HEK293 (cell line): ENCODE measurements at regions not wholly inside any gene's neighbourhood (a gene's known extent, or its start where the extent isn't known, plus 50 kb on each side); places are given as distances from the start of the nearest gene placed in this dataset.

ENCODE experiments used
- CTCF ChIA-PET: fragments of 350-600 bp; formaldehyde crosslinking; extraction: SDS; loops from one replicate; lab custom pipeline; 2021; ENCODE audit warnings: antibody characterized with exemption; lab: Yijun Ruan, JAX
- POLR2A ChIA-PET: fragments of 300-600 bp; formaldehyde crosslinking; extraction: SDS; loops from one replicate; lab custom pipeline; 2020; ENCODE audit warnings: antibody characterized with exemption, inconsistent platforms; lab: Yijun Ruan, JAX
- H3K27ac ChIP-seq: fragments of 200-500 bp; sonication (Bioruptor generic); 2 replicates; pipeline ENCODE4 v1.5.1; 2014; ENCODE audit warnings: low read depth, low read length, control low read depth, inconsistent platforms; ENCODE audit errors: extremely low read depth
- H3K36me3 ChIP-seq, 2 experiments: fragments of 200-500 bp in 1 of 2; sonication (Bioruptor generic) in 1 of 2; 1 replicate in 1 of 2; 2 replicates in 1 of 2; pipeline ENCODE4 v1.5.1; 2014 to 2017; ENCODE audit warnings: inconsistent platforms in 2 of 2, low read length in 2 of 2; ENCODE audit not compliant: control insufficient read depth in 2 of 2, insufficient read depth in 1 of 2
- H3K4me1 ChIP-seq: fragments of 200-500 bp; sonication (Bioruptor generic); 2 replicates; pipeline ENCODE4 v1.5.1; 2014; ENCODE audit warnings: mild to moderate bottlenecking, low read length, inconsistent platforms; ENCODE audit not compliant: control insufficient read depth, insufficient read depth
- H3K4me3 ChIP-seq: 2 replicates; pipeline ENCODE4 v1.5.1; 2011; ENCODE audit warnings: low read depth, mild to moderate bottlenecking, control low read depth, low read length, moderate library complexity
- H3K9me3 ChIP-seq: fragments of 200-500 bp; sonication (Bioruptor generic); 2 replicates; pipeline ENCODE4 v1.5.1; 2014; ENCODE audit warnings: low read depth, low read length, inconsistent platforms; ENCODE audit not compliant: control insufficient read depth, insufficient read depth
- BCL11B ChIP-seq: fragments of 450-650 bp; formaldehyde crosslinking; IDR thresholded peaks from 2 replicates; pipeline ENCODE4 v1.5.1; 2016; ENCODE audit warnings: low read depth, missing biosample characterization, missing genetic modification characterization
- EGR2 ChIP-seq: fragments of 450-650 bp; formaldehyde crosslinking; IDR thresholded peaks from 2 replicates; pipeline ENCODE4 v1.5.1; 2016; ENCODE audit warnings: low read depth, missing biosample characterization, missing genetic modification characterization
- GLIS1 ChIP-seq: fragments of 450-650 bp; formaldehyde crosslinking; IDR thresholded peaks from 2 replicates; pipeline ENCODE4 v1.5.1; 2016; ENCODE audit warnings: missing biosample characterization, missing genetic modification characterization
- KLF1 ChIP-seq: fragments of 450-650 bp; formaldehyde crosslinking; IDR thresholded peaks from 2 replicates; pipeline ENCODE4 v1.5.1; 2016; ENCODE audit warnings: missing biosample characterization, missing genetic modification characterization
- REPIN1 ChIP-seq: fragments of 450-650 bp; formaldehyde crosslinking; IDR thresholded peaks from 2 replicates; pipeline ENCODE4 v1.5.1; 2017; ENCODE audit warnings: missing biosample characterization, missing genetic modification characterization, low read depth
- TCF7L2 ChIP-seq: IDR thresholded peaks from 2 replicates; pipeline ENCODE4 v1.6.1; 2011; ENCODE audit warnings: low read depth, mild to moderate bottlenecking, inconsistent platforms, low read length, moderate library complexity, borderline replicate concordance
- ZNF146 ChIP-seq: fragments of 450-650 bp; formaldehyde crosslinking; IDR thresholded peaks from 2 replicates; pipeline ENCODE4 v1.5.1; 2016; ENCODE audit warnings: missing biosample characterization, missing genetic modification characterization
- ZNF184 ChIP-seq: fragments of 450-650 bp; IDR thresholded peaks from 2 replicates; pipeline ENCODE4 v1.5.1; 2018; ENCODE audit warnings: missing biosample characterization, mild to moderate bottlenecking, missing genetic modification characterization
- ZNF423 ChIP-seq: fragments of 450-650 bp; formaldehyde crosslinking; IDR thresholded peaks from 2 replicates; pipeline ENCODE4 v1.5.1; 2016; ENCODE audit warnings: missing biosample characterization, missing genetic modification characterization
- ZNF473 ChIP-seq: fragments of 450-650 bp; formaldehyde crosslinking; IDR thresholded peaks from 2 replicates; pipeline ENCODE4 v1.5.1; 2017; ENCODE audit warnings: missing biosample characterization, missing genetic modification characterization
- ZNF544 ChIP-seq: fragments of 450-650 bp; formaldehyde crosslinking; IDR thresholded peaks from 2 replicates; pipeline ENCODE4 v1.5.0; 2017; ENCODE audit warnings: missing biosample characterization, missing genetic modification characterization
- ZNF558 ChIP-seq: fragments of 450-650 bp; formaldehyde crosslinking; IDR thresholded peaks from 2 replicates; pipeline ENCODE4 v1.5.1; 2016; ENCODE audit warnings: missing biosample characterization, missing genetic modification characterization
- ZNF560 ChIP-seq: fragments of 450-650 bp; formaldehyde crosslinking; IDR thresholded peaks from 2 replicates; pipeline ENCODE4 v1.5.1; 2017; ENCODE audit warnings: missing biosample characterization, missing genetic modification characterization, borderline replicate concordance
- ZNF561 ChIP-seq: fragments of 450-650 bp; IDR thresholded peaks from 2 replicates; pipeline ENCODE4 v1.5.1; 2018; ENCODE audit warnings: missing biosample characterization, missing genetic modification characterization, borderline replicate concordance
- ZNF621 ChIP-seq: fragments of 450-650 bp; formaldehyde crosslinking; IDR thresholded peaks from 2 replicates; pipeline ENCODE4 v1.5.1; 2017; ENCODE audit warnings: missing biosample characterization, missing genetic modification characterization
- ZNF623 ChIP-seq: fragments of 450-650 bp; formaldehyde crosslinking; IDR thresholded peaks from 2 replicates; pipeline ENCODE4 v1.5.1; 2016; ENCODE audit warnings: missing biosample characterization, missing genetic modification characterization
- ZNF677 ChIP-seq: fragments of 450-650 bp; IDR thresholded peaks from 2 replicates; pipeline ENCODE4 v1.5.0; 2018; ENCODE audit warnings: missing biosample characterization, mild to moderate bottlenecking, missing genetic modification characterization, moderate library complexity
- ZNF785 ChIP-seq: fragments of 450-650 bp; formaldehyde crosslinking; IDR thresholded peaks from 2 replicates; pipeline ENCODE4 v1.5.1; 2016; ENCODE audit warnings: missing biosample characterization, missing genetic modification characterization
- ZNF843 ChIP-seq: fragments of 450-650 bp; formaldehyde crosslinking; IDR thresholded peaks from 2 replicates; pipeline ENCODE4 v1.5.1; 2016; ENCODE audit warnings: missing biosample characterization, missing genetic modification characterization
- TF ChIP-seq, protein P1 (sequence below): fragments of 450-650 bp; formaldehyde crosslinking; IDR thresholded peaks from 2 replicates; pipeline ENCODE4 v1.5.1; 2016; ENCODE audit warnings: missing biosample characterization, missing genetic modification characterization
- TF ChIP-seq, protein P2 (sequence below): fragments of 450-650 bp; formaldehyde crosslinking; IDR thresholded peaks from 2 replicates; pipeline ENCODE4 v1.5.1; 2016; ENCODE audit warnings: missing biosample characterization, missing genetic modification characterization
- TF ChIP-seq, protein P3 (sequence below): fragments of 450-650 bp; IDR thresholded peaks from 2 replicates; pipeline ENCODE4 v1.5.1; 2018; ENCODE audit warnings: missing biosample characterization, missing genetic modification characterization
- TF ChIP-seq, protein P4 (sequence below): fragments of 450-650 bp; formaldehyde crosslinking; IDR thresholded peaks from 2 replicates; pipeline ENCODE4 v1.5.1; 2016; ENCODE audit warnings: missing biosample characterization, missing genetic modification characterization, borderline replicate concordance
- TF ChIP-seq, protein P5 (sequence below): sonication (generic); formaldehyde crosslinking; IDR thresholded peaks from 2 replicates; pipeline ENCODE4 v1.8.1; 2022; ENCODE audit warnings: mild to moderate bottlenecking, moderate library complexity, missing genetic modification reagents
- TF ChIP-seq, protein P6 (sequence below): fragments of 450-650 bp; formaldehyde crosslinking; IDR thresholded peaks from 2 replicates; pipeline ENCODE4 v1.5.1; 2016; ENCODE audit warnings: missing biosample characterization, missing genetic modification characterization
- TF ChIP-seq, protein P7 (sequence below): fragments of 450-650 bp; formaldehyde crosslinking; IDR thresholded peaks from 2 replicates; pipeline ENCODE4 v1.5.1; 2017; ENCODE audit warnings: missing biosample characterization, missing genetic modification characterization

DNA sequence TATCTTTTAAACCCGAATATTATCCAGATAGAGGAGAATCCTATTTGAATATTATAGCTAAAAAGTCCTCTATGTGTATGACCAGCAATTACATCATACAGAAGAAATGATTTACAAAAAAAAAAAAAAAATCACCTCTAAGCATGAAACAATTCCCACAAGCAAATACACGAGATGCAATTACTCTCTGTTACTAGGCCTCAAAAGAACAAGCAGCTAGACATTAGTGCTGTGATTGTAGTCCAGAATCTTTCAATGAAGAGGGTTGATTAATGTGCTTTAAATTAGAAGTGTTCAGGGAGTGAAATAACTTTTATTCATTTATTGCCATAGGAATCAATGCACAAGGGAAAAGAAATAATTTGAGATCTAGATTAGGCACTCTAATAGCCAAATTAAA, 1379.5 kb upstream of the GBE1 start:
- Histone ChIP-seq H3K9me3 (no peaks in the 10 kb centered on the region), H3K4me3 (no peak overlapping the region), H3K36me3 (no peaks in the 10 kb centered on the region), H3K27ac (no peak overlapping the region), H3K4me1 (no peaks in the 10 kb centered on the region)
- TF ChIP-seq ZNF423 (tag by site-specific recombination) (no peak), ZNF473 (no peak), ZNF560 (tag by site-specific recombination) (no peak), ZNF561 (tag by site-specific recombination) (no peak), REPIN1 (tag by site-specific recombination) (no peak), KLF1 (tag by site-specific recombination) (no peak), GLIS1 (tag by site-specific recombination) (no peak), BCL11B (no peak), ZNF785 (tag by site-specific recombination) (no peak), TCF7L2 (no peak), ZNF146 (tag by site-specific recombination) (no peak), ZNF677 (no peak), ZNF843 (tag by site-specific recombination) (no peak)
- TF ChIP-seq, protein P1, sequence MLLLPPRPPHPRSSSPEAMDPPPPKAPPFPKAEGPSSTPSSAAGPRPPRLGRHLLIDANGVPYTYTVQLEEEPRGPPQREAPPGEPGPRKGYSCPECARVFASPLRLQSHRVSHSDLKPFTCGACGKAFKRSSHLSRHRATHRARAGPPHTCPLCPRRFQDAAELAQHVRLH = no peak
- TF ChIP-seq, protein P2, sequence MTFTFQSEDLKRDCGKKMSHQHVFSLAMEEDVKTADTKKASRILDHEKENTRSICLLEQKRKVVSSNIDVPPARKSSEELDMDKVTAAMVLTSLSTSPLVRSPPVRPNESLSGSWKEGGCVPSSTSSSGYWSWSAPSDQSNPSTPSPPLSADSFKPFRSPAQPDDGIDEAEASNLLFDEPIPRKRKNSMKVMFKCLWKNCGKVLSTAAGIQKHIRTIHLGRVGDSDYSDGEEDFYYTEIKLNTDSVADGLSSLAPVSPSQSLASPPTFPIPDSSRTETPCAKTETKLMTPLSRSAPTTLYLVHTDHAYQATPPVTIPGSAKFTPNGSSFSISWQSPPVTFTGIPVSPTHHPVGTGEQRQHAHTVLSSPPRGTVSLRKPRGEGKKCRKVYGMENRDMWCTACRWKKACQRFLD (tag by site-specific recombination) = no peak
- TF ChIP-seq, protein P3, sequence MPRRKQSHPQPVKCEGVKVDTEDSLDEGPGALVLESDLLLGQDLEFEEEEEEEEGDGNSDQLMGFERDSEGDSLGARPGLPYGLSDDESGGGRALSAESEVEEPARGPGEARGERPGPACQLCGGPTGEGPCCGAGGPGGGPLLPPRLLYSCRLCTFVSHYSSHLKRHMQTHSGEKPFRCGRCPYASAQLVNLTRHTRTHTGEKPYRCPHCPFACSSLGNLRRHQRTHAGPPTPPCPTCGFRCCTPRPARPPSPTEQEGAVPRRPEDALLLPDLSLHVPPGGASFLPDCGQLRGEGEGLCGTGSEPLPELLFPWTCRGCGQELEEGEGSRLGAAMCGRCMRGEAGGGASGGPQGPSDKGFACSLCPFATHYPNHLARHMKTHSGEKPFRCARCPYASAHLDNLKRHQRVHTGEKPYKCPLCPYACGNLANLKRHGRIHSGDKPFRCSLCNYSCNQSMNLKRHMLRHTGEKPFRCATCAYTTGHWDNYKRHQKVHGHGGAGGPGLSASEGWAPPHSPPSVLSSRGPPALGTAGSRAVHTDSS = no peak
- TF ChIP-seq, protein P4, sequence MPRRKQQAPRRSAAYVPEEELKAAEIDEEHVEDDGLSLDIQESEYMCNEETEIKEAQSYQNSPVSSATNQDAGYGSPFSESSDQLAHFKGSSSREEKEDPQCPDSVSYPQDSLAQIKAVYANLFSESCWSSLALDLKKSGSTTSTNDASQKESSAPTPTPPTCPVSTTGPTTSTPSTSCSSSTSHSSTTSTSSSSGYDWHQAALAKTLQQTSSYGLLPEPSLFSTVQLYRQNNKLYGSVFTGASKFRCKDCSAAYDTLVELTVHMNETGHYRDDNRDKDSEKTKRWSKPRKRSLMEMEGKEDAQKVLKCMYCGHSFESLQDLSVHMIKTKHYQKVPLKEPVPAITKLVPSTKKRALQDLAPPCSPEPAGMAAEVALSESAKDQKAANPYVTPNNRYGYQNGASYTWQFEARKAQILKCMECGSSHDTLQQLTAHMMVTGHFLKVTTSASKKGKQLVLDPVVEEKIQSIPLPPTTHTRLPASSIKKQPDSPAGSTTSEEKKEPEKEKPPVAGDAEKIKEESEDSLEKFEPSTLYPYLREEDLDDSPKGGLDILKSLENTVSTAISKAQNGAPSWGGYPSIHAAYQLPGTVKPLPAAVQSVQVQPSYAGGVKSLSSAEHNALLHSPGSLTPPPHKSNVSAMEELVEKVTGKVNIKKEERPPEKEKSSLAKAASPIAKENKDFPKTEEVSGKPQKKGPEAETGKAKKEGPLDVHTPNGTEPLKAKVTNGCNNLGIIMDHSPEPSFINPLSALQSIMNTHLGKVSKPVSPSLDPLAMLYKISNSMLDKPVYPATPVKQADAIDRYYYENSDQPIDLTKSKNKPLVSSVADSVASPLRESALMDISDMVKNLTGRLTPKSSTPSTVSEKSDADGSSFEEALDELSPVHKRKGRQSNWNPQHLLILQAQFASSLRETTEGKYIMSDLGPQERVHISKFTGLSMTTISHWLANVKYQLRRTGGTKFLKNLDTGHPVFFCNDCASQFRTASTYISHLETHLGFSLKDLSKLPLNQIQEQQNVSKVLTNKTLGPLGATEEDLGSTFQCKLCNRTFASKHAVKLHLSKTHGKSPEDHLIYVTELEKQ (tag by site-specific recombination) = no peak
- TF ChIP-seq, protein P5, sequence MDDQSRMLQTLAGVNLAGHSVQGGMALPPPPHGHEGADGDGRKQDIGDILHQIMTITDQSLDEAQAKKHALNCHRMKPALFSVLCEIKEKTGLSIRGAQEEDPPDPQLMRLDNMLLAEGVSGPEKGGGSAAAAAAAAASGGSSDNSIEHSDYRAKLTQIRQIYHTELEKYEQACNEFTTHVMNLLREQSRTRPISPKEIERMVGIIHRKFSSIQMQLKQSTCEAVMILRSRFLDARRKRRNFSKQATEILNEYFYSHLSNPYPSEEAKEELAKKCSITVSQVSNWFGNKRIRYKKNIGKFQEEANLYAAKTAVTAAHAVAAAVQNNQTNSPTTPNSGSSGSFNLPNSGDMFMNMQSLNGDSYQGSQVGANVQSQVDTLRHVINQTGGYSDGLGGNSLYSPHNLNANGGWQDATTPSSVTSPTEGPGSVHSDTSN (CRISPR knock-in tag) = no peak
- CTCF ChIA-PET = interaction anchor here (0.6 kb wide), 1 partner anchor 12 kb away, joined by 4 read pairs; no protein-coding TSS in a partner anchor
- POLR2A ChIA-PET = no interaction called here

DNA sequence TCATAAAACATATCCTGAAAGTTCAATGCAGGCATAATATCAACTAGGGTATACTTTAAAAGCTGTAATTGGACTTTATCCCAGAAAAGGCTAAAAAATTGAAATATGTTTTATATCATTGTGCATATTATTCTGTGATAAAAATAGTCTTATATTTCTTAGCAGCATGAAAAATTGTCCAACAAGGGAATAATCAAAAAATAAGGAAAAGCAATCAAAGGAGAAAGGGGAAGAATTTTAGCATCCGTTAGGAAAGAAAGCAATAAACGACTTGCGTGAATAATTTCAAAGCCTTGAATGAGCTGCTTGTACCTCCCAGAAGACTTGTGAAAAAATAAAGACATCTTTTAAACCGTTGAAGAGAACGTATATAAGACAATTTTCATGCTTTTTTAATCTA, 1369.8 kb upstream of the GBE1 start:
- CTCF ChIA-PET = no interaction called here
- POLR2A ChIA-PET = no interaction called here
- TF ChIP-seq ZNF623 (tag by site-specific recombination) (no peak), ZNF184 (tag by site-specific recombination) (no peak), EGR2 (tag by site-specific recombination) (no peak), ZNF621 (tag by site-specific recombination) (no peak), ZNF558 (no peak), ZNF544 (tag by site-specific recombination) (no peak)
- TF ChIP-seq, protein P6, sequence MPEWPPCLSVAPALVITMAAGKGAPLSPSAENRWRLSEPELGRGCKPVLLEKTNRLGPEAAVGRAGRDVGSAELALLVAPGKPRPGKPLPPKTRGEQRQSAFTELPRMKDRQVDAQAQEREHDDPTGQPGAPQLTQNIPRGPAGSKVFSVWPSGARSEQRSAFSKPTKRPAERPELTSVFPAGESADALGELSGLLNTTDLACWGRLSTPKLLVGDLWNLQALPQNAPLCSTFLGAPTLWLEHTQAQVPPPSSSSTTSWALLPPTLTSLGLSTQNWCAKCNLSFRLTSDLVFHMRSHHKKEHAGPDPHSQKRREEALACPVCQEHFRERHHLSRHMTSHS = no peak
- TF ChIP-seq, protein P7, sequence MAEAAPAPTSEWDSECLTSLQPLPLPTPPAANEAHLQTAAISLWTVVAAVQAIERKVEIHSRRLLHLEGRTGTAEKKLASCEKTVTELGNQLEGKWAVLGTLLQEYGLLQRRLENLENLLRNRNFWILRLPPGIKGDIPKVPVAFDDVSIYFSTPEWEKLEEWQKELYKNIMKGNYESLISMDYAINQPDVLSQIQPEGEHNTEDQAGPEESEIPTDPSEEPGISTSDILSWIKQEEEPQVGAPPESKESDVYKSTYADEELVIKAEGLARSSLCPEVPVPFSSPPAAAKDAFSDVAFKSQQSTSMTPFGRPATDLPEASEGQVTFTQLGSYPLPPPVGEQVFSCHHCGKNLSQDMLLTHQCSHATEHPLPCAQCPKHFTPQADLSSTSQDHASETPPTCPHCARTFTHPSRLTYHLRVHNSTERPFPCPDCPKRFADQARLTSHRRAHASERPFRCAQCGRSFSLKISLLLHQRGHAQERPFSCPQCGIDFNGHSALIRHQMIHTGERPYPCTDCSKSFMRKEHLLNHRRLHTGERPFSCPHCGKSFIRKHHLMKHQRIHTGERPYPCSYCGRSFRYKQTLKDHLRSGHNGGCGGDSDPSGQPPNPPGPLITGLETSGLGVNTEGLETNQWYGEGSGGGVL (tag by site-specific recombination) = no peak

More for the DNA sequence above, 1369.8 kb upstream of the GBE1 start:
- Histone ChIP-seq H3K4me1 (no peaks in the 10 kb centered on the region), H3K27ac (no peak overlapping the region), H3K36me3 (no peaks in the 10 kb centered on the region), H3K4me3 (no peak overlapping the region), H3K9me3 (no peaks in the 10 kb centered on the region)
